ENCODE measurements at regions not wholly inside any gene's neighbourhood (a gene's known extent, or its start where the extent isn't known, plus 50 kb on each side); places are given as distances from the start of the nearest gene placed in this dataset.
A peak's percentile ranks its signal among the peaks of the same experiment; 100 is the strongest.

DNA sequence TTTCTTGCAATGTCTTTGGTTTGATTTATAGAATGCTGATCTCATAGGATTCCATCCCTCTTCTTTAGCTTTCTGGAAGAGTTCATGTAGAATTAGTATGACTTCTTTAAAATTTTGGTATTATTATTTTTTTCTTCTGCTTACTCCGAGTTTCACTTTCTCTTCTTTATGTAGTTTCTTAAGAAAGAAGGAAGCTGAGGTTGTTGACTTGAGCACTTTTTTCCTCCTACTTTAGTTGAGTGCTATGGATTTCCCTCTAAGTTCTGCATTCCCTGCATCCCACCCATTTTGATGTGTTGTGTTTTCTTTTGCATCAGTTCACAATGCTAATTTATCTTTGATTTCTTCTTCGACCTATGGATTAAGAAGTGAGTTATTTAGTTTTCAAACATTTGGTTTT, 78.9 kb upstream of the SPRED2 start:
- TF ChIP-seq, protein P1, sequence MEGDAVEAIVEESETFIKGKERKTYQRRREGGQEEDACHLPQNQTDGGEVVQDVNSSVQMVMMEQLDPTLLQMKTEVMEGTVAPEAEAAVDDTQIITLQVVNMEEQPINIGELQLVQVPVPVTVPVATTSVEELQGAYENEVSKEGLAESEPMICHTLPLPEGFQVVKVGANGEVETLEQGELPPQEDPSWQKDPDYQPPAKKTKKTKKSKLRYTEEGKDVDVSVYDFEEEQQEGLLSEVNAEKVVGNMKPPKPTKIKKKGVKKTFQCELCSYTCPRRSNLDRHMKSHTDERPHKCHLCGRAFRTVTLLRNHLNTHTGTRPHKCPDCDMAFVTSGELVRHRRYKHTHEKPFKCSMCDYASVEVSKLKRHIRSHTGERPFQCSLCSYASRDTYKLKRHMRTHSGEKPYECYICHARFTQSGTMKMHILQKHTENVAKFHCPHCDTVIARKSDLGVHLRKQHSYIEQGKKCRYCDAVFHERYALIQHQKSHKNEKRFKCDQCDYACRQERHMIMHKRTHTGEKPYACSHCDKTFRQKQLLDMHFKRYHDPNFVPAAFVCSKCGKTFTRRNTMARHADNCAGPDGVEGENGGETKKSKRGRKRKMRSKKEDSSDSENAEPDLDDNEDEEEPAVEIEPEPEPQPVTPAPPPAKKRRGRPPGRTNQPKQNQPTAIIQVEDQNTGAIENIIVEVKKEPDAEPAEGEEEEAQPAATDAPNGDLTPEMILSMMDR (IDR thresholded peaks at IDR 0.05; ENCODE audit: poor library complexity, severe bottlenecking), result no peak
- peaks cover under 1% of the 10 kb centered on the region for H3K4me1 ChIP-seq (ENCODE audit: insufficient read depth, poor library complexity, severe bottlenecking)
- no peaks in the 10 kb centered on the region for H3K9me3 ChIP-seq (ENCODE audit: severe bottlenecking)

DNA sequence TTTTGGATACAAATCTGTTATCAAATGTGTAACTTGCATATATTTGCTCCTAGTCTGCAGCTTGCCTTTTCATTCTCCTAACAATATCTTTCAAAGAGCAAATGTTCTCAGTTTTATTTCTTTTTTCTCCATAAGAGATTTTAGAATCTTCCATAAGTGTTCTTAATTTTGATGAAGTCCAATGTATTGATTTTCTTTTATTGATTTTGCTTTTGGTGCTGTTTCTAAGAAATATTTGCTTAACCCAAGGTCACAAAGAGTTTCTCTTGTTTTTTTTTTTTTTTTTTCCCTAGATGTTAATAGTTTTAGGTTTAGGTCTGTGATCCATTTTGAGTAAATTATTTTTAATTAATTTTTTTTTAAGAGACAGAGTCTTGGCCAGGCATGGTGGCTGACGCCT, 75.8 kb upstream of the SPRED2 start:
- no peaks in the 10 kb centered on the region for H3K36me3 ChIP-seq (ENCODE audit: low read depth)
- ATAC-seq (ENCODE audit: low read depth), result no peak
- TF ChIP-seq, protein P1 (IDR thresholded peaks at IDR 0.05; ENCODE audit: poor library complexity, severe bottlenecking), result no peak
- H3K4me3 ChIP-seq (ENCODE audit: severe bottlenecking), result no peak overlapping the region
- no peaks in the 10 kb centered on the region for H3K9me3 ChIP-seq (ENCODE audit: severe bottlenecking)
- DNase-seq (ENCODE audit: low spot score), result no peak
- no peaks in the 10 kb centered on the region for H3K27me3 ChIP-seq (ENCODE audit: insufficient read depth, poor library complexity, severe bottlenecking)
- H3K27ac ChIP-seq (ENCODE audit: poor library complexity, severe bottlenecking), result no peak overlapping the region
- H3K4me1 ChIP-seq (ENCODE audit: insufficient read depth, poor library complexity, severe bottlenecking), result peaks cover 13% of the 10 kb centered on the region

More for the DNA sequence above, 78.9 kb upstream of the SPRED2 start:
- no peaks in the 10 kb centered on the region for H3K27me3 ChIP-seq (ENCODE audit: insufficient read depth, poor library complexity, severe bottlenecking)
- no peak for ATAC-seq (ENCODE audit: low read depth)
- no peak overlapping the region for H3K4me3 ChIP-seq (ENCODE audit: severe bottlenecking)
- no peak overlapping the region for H3K27ac ChIP-seq (ENCODE audit: poor library complexity, severe bottlenecking)
- no peak for DNase-seq (ENCODE audit: low spot score)
- no peaks in the 10 kb centered on the region for H3K36me3 ChIP-seq (ENCODE audit: low read depth)

DNA sequence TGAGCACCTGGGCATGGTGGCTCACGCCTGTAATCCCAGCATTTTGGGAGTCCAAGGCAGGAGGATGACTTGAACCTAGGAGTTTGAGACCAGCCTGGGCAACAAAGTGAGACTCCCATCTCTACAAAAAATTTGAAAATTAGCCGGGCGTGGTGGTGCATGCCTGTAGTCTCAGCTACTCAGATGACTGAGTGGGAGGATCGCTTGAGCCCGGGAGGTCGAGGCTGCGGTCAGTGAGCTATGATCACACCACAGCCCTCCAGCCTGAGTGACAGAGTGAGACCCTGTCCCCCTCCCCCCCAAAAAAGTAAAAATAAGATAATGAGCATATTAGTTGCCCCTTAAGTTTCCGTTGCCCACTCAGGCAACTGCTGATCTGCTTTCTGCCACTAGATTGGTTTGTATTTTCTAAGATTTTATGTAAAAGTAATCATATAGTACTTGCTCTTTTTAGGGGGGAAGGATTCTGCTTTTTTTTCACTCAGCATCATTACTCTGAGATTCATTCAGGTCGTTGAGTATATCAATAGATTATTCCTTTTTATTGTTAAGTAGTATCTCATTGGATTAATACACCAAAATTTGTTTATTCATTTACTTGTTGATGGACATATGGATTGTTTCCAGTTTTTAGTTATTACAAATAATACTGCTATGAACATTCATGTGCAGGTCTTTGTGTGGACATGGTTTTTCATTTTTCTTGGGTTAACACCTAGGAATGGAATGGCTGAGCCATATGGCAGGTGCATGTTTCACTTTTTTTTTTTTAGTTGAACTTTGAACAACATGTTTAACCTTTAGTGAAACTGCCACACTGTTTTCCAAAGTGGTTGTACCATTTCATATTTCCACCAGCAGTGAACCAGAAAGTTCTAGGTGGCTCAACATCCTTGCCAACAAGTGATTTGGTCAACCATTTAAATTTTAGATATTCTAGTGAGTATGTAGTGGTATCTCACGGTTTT, 75.0 kb upstream of the SPRED2 start:
- ATAC-seq (ENCODE audit: low read depth) (no peak), DNase-seq (ENCODE audit: low spot score) (no peak)
- Histone ChIP-seq H3K27ac (ENCODE audit: poor library complexity, severe bottlenecking) (no peak overlapping the region), H3K9me3 (ENCODE audit: severe bottlenecking) (no peaks in the 10 kb centered on the region), H3K4me1 (ENCODE audit: insufficient read depth, poor library complexity, severe bottlenecking) (peaks cover 13% of the 10 kb centered on the region), H3K27me3 (ENCODE audit: insufficient read depth, poor library complexity, severe bottlenecking) (no peaks in the 10 kb centered on the region), H3K36me3 (ENCODE audit: low read depth) (no peaks in the 10 kb centered on the region), H3K4me3 (ENCODE audit: severe bottlenecking) (no peak overlapping the region)
- TF ChIP-seq, protein P1 (IDR thresholded peaks at IDR 0.05; ENCODE audit: poor library complexity, severe bottlenecking), result no peak

DNA sequence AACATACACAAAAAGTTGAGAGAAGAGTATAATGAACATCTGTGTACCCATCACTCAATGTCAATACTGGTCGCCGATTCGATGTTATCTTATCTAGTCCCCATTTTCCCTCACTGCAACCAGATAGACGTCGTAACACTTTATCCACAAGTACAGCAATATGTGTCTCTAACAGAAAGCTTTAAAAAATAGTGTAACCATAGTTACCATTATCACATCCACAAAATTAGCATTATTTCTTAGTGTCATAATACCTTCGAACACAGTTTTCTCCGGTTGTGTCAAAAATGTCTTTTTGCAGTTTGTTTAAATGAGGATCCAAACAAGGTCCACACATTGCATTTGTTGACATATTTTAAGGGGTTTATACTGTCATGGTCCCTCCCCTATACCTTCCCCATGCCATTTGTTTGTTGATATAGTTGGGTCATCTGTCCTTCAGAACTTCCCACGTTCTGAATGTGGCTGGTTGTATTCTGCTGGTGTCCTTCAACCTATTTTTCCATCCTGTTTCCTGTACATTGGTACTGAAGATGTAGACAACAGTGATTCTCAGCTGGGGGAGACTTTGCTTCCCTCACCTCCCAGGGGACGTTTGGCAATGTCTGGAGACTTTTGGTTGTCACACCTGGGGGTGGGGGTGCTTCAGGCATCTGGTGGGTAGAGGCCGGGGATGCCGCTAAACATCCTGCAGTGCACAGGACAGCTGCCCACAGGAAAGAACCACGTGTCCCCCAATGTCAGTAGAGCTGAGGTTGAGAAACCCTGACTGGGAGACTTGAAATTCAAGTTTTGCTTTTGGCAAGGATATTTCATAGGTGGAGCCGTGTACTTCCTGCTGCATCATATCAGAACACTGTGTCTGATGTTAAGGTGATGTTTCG, 72.7 kb upstream of the SPRED2 start:
- TF ChIP-seq, protein P1 (IDR thresholded peaks at IDR 0.05; ENCODE audit: poor library complexity, severe bottlenecking), result no peak
- ATAC-seq (ENCODE audit: low read depth), result peak; percentile 85
- H3K27ac ChIP-seq (ENCODE audit: poor library complexity, severe bottlenecking), result no peak overlapping the region
- no peaks in the 10 kb centered on the region for H3K36me3 ChIP-seq (ENCODE audit: low read depth)
- no peaks in the 10 kb centered on the region for H3K9me3 ChIP-seq (ENCODE audit: severe bottlenecking)
- no peak overlapping the region for H3K4me3 ChIP-seq (ENCODE audit: severe bottlenecking)
- peaks cover 13% of the 10 kb centered on the region for H3K4me1 ChIP-seq (ENCODE audit: insufficient read depth, poor library complexity, severe bottlenecking)
- no peak for DNase-seq (ENCODE audit: low spot score)
- H3K27me3 ChIP-seq (ENCODE audit: insufficient read depth, poor library complexity, severe bottlenecking), result no peaks in the 10 kb centered on the region

All from RWPE2 (cell line).